Spleen (tissue), 7 donors: ENCODE measurements at regions not wholly inside any gene's neighbourhood (a gene's known extent, or its start where the extent isn't known, plus 50 kb on each side); places are given as distances from the start of the nearest gene placed in this dataset.

Source experiments
- POLR2AphosphoS5 ChIP-seq, 3 donors: sonication (generic); formaldehyde crosslinking; IDR thresholded peaks; one replicate each; pipeline ENCODE4 v1.5.1; 2017; ENCODE audit warnings: antibody characterized with exemption in 3 of 3
- TF ChIP-seq, protein P1 (sequence below), 11 experiments: fragments of 200-600 bp in 7 of 11; fragments of 450-650 bp in 4 of 11; sonication (generic) in 4 of 11; IDR thresholded peaks in 8 of 11; conservative IDR thresholded peaks in 3 of 11; 1 replicate in 7 of 11; 2 replicates in 4 of 11; pipeline versions ENCODE4 v1.4.0 to v1.8.0; 2016 to 2021; ENCODE audit warnings: antibody characterized with exemption in 11 of 11, inconsistent platforms in 4 of 11, mild to moderate bottlenecking in 1 of 11
- donor health status: DM: no; HTN: no; CAD: no; lungs with moderate emphysema.
- donor health status: DM: no; HTN: no; CAD: no.
- donor health status: DM: no; HTN: no; CAD: no.

- TF ChIP-seq, protein P1, sequence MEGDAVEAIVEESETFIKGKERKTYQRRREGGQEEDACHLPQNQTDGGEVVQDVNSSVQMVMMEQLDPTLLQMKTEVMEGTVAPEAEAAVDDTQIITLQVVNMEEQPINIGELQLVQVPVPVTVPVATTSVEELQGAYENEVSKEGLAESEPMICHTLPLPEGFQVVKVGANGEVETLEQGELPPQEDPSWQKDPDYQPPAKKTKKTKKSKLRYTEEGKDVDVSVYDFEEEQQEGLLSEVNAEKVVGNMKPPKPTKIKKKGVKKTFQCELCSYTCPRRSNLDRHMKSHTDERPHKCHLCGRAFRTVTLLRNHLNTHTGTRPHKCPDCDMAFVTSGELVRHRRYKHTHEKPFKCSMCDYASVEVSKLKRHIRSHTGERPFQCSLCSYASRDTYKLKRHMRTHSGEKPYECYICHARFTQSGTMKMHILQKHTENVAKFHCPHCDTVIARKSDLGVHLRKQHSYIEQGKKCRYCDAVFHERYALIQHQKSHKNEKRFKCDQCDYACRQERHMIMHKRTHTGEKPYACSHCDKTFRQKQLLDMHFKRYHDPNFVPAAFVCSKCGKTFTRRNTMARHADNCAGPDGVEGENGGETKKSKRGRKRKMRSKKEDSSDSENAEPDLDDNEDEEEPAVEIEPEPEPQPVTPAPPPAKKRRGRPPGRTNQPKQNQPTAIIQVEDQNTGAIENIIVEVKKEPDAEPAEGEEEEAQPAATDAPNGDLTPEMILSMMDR (IDR thresholded peaks at IDR 0.05 in 8 of 11, conservative IDR thresholded peaks at IDR 0.05 in 3 of 11), result no peak
- TF ChIP-seq POLR2AphosphoS5 (IDR thresholded peaks at IDR 0.05), result no peak
Measured at GRCh38 chr13:22662771-22663170, 518.0 kb upstream of the SGCG start.
